Right atrium auricular region (tissue), 2 donors: ENCODE measurements at regions not wholly inside any gene's neighbourhood (a gene's known extent, or its start where the extent isn't known, plus 50 kb on each side); places are given as distances from the start of the nearest gene placed in this dataset.

Experiments used
- DNase-seq: peaks from one replicate; pipeline ENCODE4 v3.0.0-alpha.2; 2019; ENCODE audit warnings: low spot score
- H3K27ac ChIP-seq, 2 donors: fragments of 200-600 bp; sonication (generic); 1 replicate in 1 of 2; 2 replicates in 1 of 2; pipeline ENCODE4 v1.5.1; 2016 to 2019
- H3K27me3 ChIP-seq, 2 donors: fragments of 200-600 bp; sonication (generic); one replicate each; pipeline versions ENCODE4 v1.5.1 to v1.6.0; 2017 to 2019
- H3K36me3 ChIP-seq: fragments of 200-600 bp; sonication (generic); one replicate; pipeline ENCODE4 v1.5.1; 2016
- H3K4me1 ChIP-seq, 2 donors: fragments of 200-600 bp; sonication (generic); one replicate each; pipeline versions ENCODE4 v1.5.1 to v1.6.0; 2017 to 2019
- H3K4me3 ChIP-seq, 2 donors: fragments of 200-600 bp; sonication (generic); 1 replicate in 1 of 2; 2 replicates in 1 of 2; pipeline ENCODE4 v1.5.1; 2017 to 2019; ENCODE audit warnings: mild to moderate bottlenecking in 1 of 2, moderate library complexity in 1 of 2
- H3K9me3 ChIP-seq, 2 donors: fragments of 200-600 bp; sonication (generic); one replicate each; pipeline ENCODE4 v1.5.1; 2019
- CTCF ChIP-seq, 2 donors: fragments of 200-600 bp; sonication (generic); IDR thresholded peaks; one replicate each; pipeline ENCODE4 v1.5.1; 2019; ENCODE audit warnings: antibody characterized with exemption in 2 of 2

GRCh38 chr10:108250936-108251620 is 1086.6 kb upstream of the SORCS1 start:
- H3K27ac ChIP-seq = no peak overlapping the region
- DNase-seq = no peak
- no peaks in the 10 kb centered on the region for H3K4me1 ChIP-seq
- no peak overlapping the region for H3K4me3 ChIP-seq
- no peaks in the 10 kb centered on the region for H3K36me3 ChIP-seq
- H3K9me3 ChIP-seq = peaks cover 0 to 13% of the 10 kb centered on the region in 2 donors
- no peaks in the 10 kb centered on the region for H3K27me3 ChIP-seq
- TF ChIP-seq CTCF (IDR thresholded peaks at IDR 0.05) = no peak

- Histone ChIP-seq H3K36me3 (no peaks in the 10 kb centered on the region), H3K27ac (no peak overlapping the region), H3K4me1 (no peaks in the 10 kb centered on the region), H3K27me3 (no peaks in the 10 kb centered on the region), H3K4me3 (no peak overlapping the region), H3K9me3 (peaks cover 0 to 13% of the 10 kb centered on the region in 2 donors)
- no peak for DNase-seq
- TF ChIP-seq CTCF (IDR thresholded peaks at IDR 0.05) = no peak
Measured at GRCh38 chr10:108249940-108250339, 1085.4 kb upstream of the SORCS1 start.

- H3K27me3 ChIP-seq = no peaks in the 10 kb centered on the region
- H3K36me3 ChIP-seq = no peaks in the 10 kb centered on the region
- TF ChIP-seq CTCF (IDR thresholded peaks at IDR 0.05) = no peak
- no peak for DNase-seq
- no peak overlapping the region for H3K4me3 ChIP-seq
- no peak overlapping the region for H3K27ac ChIP-seq
- no peaks in the 10 kb centered on the region for H3K4me1 ChIP-seq
- H3K9me3 ChIP-seq = peaks cover 0 to 22% of the 10 kb centered on the region in 2 donors
Measured at GRCh38 chr10:108244443-108245228, 1080.1 kb upstream of the SORCS1 start.

DNA sequence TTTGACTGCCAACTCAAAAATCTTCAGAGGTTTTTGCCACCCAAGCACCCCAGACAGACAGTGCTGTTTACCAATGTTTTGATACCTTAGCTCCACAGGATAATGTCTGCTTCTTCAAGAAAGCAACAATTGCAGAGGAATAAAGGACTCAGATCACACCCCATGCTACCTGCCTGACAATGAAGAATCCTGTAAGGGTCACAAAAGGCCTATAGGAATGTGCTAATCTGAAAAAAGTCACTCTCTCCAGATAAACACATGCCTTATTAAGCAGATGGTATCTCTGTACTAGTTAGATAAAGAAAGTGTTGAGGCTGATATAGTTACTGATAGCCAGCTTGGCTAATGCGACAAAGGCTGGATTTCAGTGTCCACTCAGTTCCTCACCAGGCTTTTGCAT is 1076.7 kb upstream of the SORCS1 start:
- DNase-seq = no peak
- Histone ChIP-seq H3K27ac (no peak overlapping the region), H3K4me1 (no peaks in the 10 kb centered on the region), H3K9me3 (peaks cover 0 to 8% of the 10 kb centered on the region in 2 donors), H3K36me3 (no peaks in the 10 kb centered on the region), H3K4me3 (no peak overlapping the region), H3K27me3 (no peaks in the 10 kb centered on the region)
- no peak for TF ChIP-seq CTCF (IDR thresholded peaks at IDR 0.05)

GRCh38 chr10:108238261-108238660 is 1073.8 kb upstream of the SORCS1 start:
- H3K27me3 ChIP-seq = no peaks in the 10 kb centered on the region
- no peak for DNase-seq
- no peak for TF ChIP-seq CTCF (IDR thresholded peaks at IDR 0.05)
- H3K9me3 ChIP-seq = peaks cover 0 to under 1% of the 10 kb centered on the region in 2 donors
- no peak overlapping the region for H3K27ac ChIP-seq
- H3K4me1 ChIP-seq = no peaks in the 10 kb centered on the region
- H3K36me3 ChIP-seq = no peaks in the 10 kb centered on the region
- H3K4me3 ChIP-seq = no peak overlapping the region
